Memory B cell (primary cell): ENCODE measurements at regions not wholly inside any gene's neighbourhood (a gene's known extent, or its start where the extent isn't known, plus 50 kb on each side); places are given as distances from the start of the nearest gene placed in this dataset.
"Not testable (repeated sequence)": the region's sequence is repeated elsewhere in the genome, so short reads cannot be mapped to it uniquely, and the experiment has no call there.

Experiments
- ATAC-seq: fragments of 150-1000 bp; cut with Tn5 transposase; 2 replicates; pipeline ENCODE4 v1.10.0; 2021; ENCODE audit warnings: low read depth, mild to moderate bottlenecking, moderate library complexity
- DNase-seq, 2 donors: peaks; one replicate each; pipeline ENCODE4 v3.0.0; 2022; ENCODE audit warnings: low spot score in 2 of 2
- H3K27ac Mint-ChIP-seq: one replicate; pipeline ENCODE4 v1.8.0; 2022; ENCODE audit warnings: mild to moderate bottlenecking, moderate library complexity, mixed read lengths
- H3K27me3 Mint-ChIP-seq: one replicate; pipeline ENCODE4 v1.8.0; 2022; ENCODE audit warnings: mixed read lengths
- H3K36me3 Mint-ChIP-seq: one replicate; pipeline ENCODE4 v1.8.0; 2022; ENCODE audit warnings: mild to moderate bottlenecking, mixed read lengths
- H3K4me1 Mint-ChIP-seq: one replicate; pipeline ENCODE4 v1.8.0; 2022; ENCODE audit warnings: mixed read lengths
- H3K4me3 Mint-ChIP-seq: one replicate; pipeline ENCODE4 v1.8.0; 2022; ENCODE audit warnings: mild to moderate bottlenecking, moderate library complexity, mixed read lengths
- H3K9me3 Mint-ChIP-seq: one replicate; pipeline ENCODE4 v1.8.0; 2022; ENCODE audit warnings: mixed read lengths

GRCh38 chr3:74978684-74979083 is 364.2 kb upstream of the CNTN3 start:
- Mint-ChIP-seq H3K27ac (no peak overlapping the region), H3K4me3 (no peak overlapping the region), H3K36me3 (no peaks in the 10 kb centered on the region), H3K27me3 (no peaks in the 10 kb centered on the region), H3K4me1 (no peaks in the 10 kb centered on the region), H3K9me3 (peaks cover 4% of the 10 kb centered on the region)
- DNase-seq, result no peak
- ATAC-seq, result no peak

GRCh38 chr3:74985028-74985904 is 370.8 kb upstream of the CNTN3 start:
- DNase-seq, H3K9me3 Mint-ChIP-seq, ATAC-seq, H3K27me3 Mint-ChIP-seq, H3K4me3 Mint-ChIP-seq, H3K4me1 Mint-ChIP-seq, H3K36me3 Mint-ChIP-seq, H3K27ac Mint-ChIP-seq: not testable (repeated sequence)

- Mint-ChIP-seq H3K4me1 (no peaks in the 10 kb centered on the region), H3K27ac (no peak overlapping the region), H3K27me3 (no peaks in the 10 kb centered on the region), H3K36me3 (no peaks in the 10 kb centered on the region), H3K4me3 (no peak overlapping the region), H3K9me3 (peaks cover 5% of the 10 kb centered on the region)
- ATAC-seq (no peak), DNase-seq (no peak)
Observed at GRCh38 chr3:74988095-74988494, 373.6 kb upstream of the CNTN3 start.

- H3K27me3 Mint-ChIP-seq, result no peaks in the 10 kb centered on the region
- no peaks in the 10 kb centered on the region for H3K36me3 Mint-ChIP-seq
- no peak overlapping the region for H3K27ac Mint-ChIP-seq
- H3K4me1 Mint-ChIP-seq, result no peaks in the 10 kb centered on the region
- DNase-seq, result no peak
- no peak overlapping the region for H3K4me3 Mint-ChIP-seq
- no peak for ATAC-seq
- H3K9me3 Mint-ChIP-seq, result peaks cover 6% of the 10 kb centered on the region
Observed at GRCh38 chr3:74992898-74993297, 378.4 kb upstream of the CNTN3 start.

GRCh38 chr3:75001330-75001729 is 386.9 kb upstream of the CNTN3 start:
- H3K36me3 Mint-ChIP-seq, result no peaks in the 10 kb centered on the region
- no peak overlapping the region for H3K27ac Mint-ChIP-seq
- DNase-seq (no peak), ATAC-seq (no peak)
- peaks cover 8% of the 10 kb centered on the region for H3K9me3 Mint-ChIP-seq
- no peak overlapping the region for H3K4me3 Mint-ChIP-seq
- H3K4me1 Mint-ChIP-seq, result no peaks in the 10 kb centered on the region
- H3K27me3 Mint-ChIP-seq, result no peaks in the 10 kb centered on the region

GRCh38 chr3:75012791-75013331 is 398.4 kb upstream of the CNTN3 start:
- DNase-seq (no peak), ATAC-seq (no peak)
- Mint-ChIP-seq H3K4me1 (no peaks in the 10 kb centered on the region), H3K27ac (no peak overlapping the region), H3K9me3 (peaks cover 10% of the 10 kb centered on the region), H3K36me3 (no peaks in the 10 kb centered on the region), H3K4me3 (no peak overlapping the region), H3K27me3 (no peaks in the 10 kb centered on the region)

- H3K9me3 Mint-ChIP-seq, result peaks cover 10% of the 10 kb centered on the region
- no peaks in the 10 kb centered on the region for H3K4me1 Mint-ChIP-seq
- H3K36me3 Mint-ChIP-seq, result no peaks in the 10 kb centered on the region
- H3K4me3 Mint-ChIP-seq, result no peak overlapping the region
- no peak for DNase-seq
- no peak overlapping the region for H3K27ac Mint-ChIP-seq
- ATAC-seq, result no peak
- no peaks in the 10 kb centered on the region for H3K27me3 Mint-ChIP-seq
Observed at GRCh38 chr3:75014008-75014407, 399.5 kb upstream of the CNTN3 start.

- no peaks in the 10 kb centered on the region for H3K36me3 Mint-ChIP-seq
- no peak for DNase-seq
- no peaks in the 10 kb centered on the region for H3K27me3 Mint-ChIP-seq
- no peak overlapping the region for H3K4me3 Mint-ChIP-seq
- no peaks in the 10 kb centered on the region for H3K4me1 Mint-ChIP-seq
- H3K9me3 Mint-ChIP-seq, result peaks cover 5% of the 10 kb centered on the region
- H3K27ac Mint-ChIP-seq, result no peak overlapping the region
- no peak for ATAC-seq
Observed at GRCh38 chr3:75015280-75015679, 400.8 kb upstream of the CNTN3 start.

- no peak overlapping the region for H3K4me3 Mint-ChIP-seq
- DNase-seq (no peak), ATAC-seq (no peak)
- H3K36me3 Mint-ChIP-seq, result no peaks in the 10 kb centered on the region
- no peak overlapping the region for H3K27ac Mint-ChIP-seq
- no peaks in the 10 kb centered on the region for H3K4me1 Mint-ChIP-seq
- H3K9me3 Mint-ChIP-seq, result peaks cover 5% of the 10 kb centered on the region
- H3K27me3 Mint-ChIP-seq, result no peaks in the 10 kb centered on the region
Observed at GRCh38 chr3:75035146-75035545, 420.7 kb upstream of the CNTN3 start.

GRCh38 chr3:75042941-75043340 is 428.5 kb upstream of the CNTN3 start:
- H3K27ac Mint-ChIP-seq, result no peak overlapping the region
- DNase-seq, result no peak
- H3K4me3 Mint-ChIP-seq, result no peak overlapping the region
- ATAC-seq, result no peak
- peaks cover 9% of the 10 kb centered on the region for H3K9me3 Mint-ChIP-seq
- no peaks in the 10 kb centered on the region for H3K36me3 Mint-ChIP-seq
- H3K27me3 Mint-ChIP-seq, result no peaks in the 10 kb centered on the region
- no peaks in the 10 kb centered on the region for H3K4me1 Mint-ChIP-seq

- Mint-ChIP-seq H3K4me1 (no peaks in the 10 kb centered on the region), H3K27ac (no peak overlapping the region), H3K4me3 (no peak overlapping the region), H3K27me3 (no peaks in the 10 kb centered on the region), H3K36me3 (no peaks in the 10 kb centered on the region), H3K9me3 (peaks cover 5% of the 10 kb centered on the region)
- no peak for ATAC-seq
- DNase-seq, result no peak
Observed at GRCh38 chr3:75048650-75049049, 434.2 kb upstream of the CNTN3 start.

GRCh38 chr3:75049533-75049932 is 435.1 kb upstream of the CNTN3 start:
- H3K27me3 Mint-ChIP-seq, result no peaks in the 10 kb centered on the region

GRCh38 chr3:75059120-75059519 is 444.7 kb upstream of the CNTN3 start:
- ATAC-seq (no peak), DNase-seq (no peak)
- H3K27me3 Mint-ChIP-seq, result no peaks in the 10 kb centered on the region
- no peaks in the 10 kb centered on the region for H3K4me1 Mint-ChIP-seq
- H3K27ac Mint-ChIP-seq, result no peak overlapping the region
- H3K9me3 Mint-ChIP-seq, result peaks cover 7% of the 10 kb centered on the region
- no peak overlapping the region for H3K4me3 Mint-ChIP-seq
- no peaks in the 10 kb centered on the region for H3K36me3 Mint-ChIP-seq

More at GRCh38 chr3:75049533-75049932, 435.1 kb upstream of the CNTN3 start:
- ATAC-seq, result no peak
- Mint-ChIP-seq H3K36me3 (no peaks in the 10 kb centered on the region), H3K4me3 (no peak overlapping the region), H3K27ac (no peak overlapping the region), H3K9me3 (peaks cover 5% of the 10 kb centered on the region), H3K4me1 (no peaks in the 10 kb centered on the region)
- DNase-seq, result no peak

GRCh38 chr3:75061806-75062205 is 447.3 kb upstream of the CNTN3 start:
- Mint-ChIP-seq H3K9me3 (peaks cover 10% of the 10 kb centered on the region), H3K4me1 (no peaks in the 10 kb centered on the region), H3K27ac (no peak overlapping the region), H3K27me3 (no peaks in the 10 kb centered on the region), H3K4me3 (no peak overlapping the region), H3K36me3 (no peaks in the 10 kb centered on the region)
- DNase-seq, result no peak
- no peak for ATAC-seq

GRCh38 chr3:75075158-75075557 is 460.7 kb upstream of the CNTN3 start:
- Mint-ChIP-seq H3K4me1 (no peaks in the 10 kb centered on the region), H3K4me3 (no peak overlapping the region), H3K27ac (no peak overlapping the region), H3K9me3 (peaks cover 4% of the 10 kb centered on the region), H3K36me3 (no peaks in the 10 kb centered on the region), H3K27me3 (no peaks in the 10 kb centered on the region)
- DNase-seq, result no peak
- ATAC-seq, result no peak
